ENCODE measurements at regions not wholly inside any gene's neighbourhood (a gene's known extent, or its start where the extent isn't known, plus 50 kb on each side); places are given as distances from the start of the nearest gene placed in this dataset.

DNA sequence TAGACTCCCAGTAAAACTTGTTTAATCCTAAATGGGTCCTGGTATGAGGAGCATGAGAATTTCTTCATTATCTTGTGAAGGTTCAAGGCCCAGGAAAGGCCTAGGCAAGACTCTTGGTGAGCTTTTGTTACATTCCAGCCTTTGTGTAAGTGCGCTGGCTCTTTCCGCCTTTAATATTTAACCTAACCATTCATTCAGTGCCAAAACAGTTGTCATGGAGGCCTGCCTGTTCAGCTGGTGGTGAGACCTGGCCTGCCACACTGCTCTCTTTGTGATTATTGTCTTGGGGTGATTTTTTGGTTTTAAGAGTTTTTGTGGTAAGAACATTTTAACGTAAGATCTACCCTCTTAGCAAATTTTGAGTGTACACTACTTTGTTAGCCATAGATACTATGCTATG is 127.5 kb upstream of the WWC1 start:
- no peak for DNase-seq (ENCODE audit: low read depth)
- no peak overlapping the region for H3K4me3 ChIP-seq (ENCODE audit: low read length)
- TF ChIP-seq, protein P1, sequence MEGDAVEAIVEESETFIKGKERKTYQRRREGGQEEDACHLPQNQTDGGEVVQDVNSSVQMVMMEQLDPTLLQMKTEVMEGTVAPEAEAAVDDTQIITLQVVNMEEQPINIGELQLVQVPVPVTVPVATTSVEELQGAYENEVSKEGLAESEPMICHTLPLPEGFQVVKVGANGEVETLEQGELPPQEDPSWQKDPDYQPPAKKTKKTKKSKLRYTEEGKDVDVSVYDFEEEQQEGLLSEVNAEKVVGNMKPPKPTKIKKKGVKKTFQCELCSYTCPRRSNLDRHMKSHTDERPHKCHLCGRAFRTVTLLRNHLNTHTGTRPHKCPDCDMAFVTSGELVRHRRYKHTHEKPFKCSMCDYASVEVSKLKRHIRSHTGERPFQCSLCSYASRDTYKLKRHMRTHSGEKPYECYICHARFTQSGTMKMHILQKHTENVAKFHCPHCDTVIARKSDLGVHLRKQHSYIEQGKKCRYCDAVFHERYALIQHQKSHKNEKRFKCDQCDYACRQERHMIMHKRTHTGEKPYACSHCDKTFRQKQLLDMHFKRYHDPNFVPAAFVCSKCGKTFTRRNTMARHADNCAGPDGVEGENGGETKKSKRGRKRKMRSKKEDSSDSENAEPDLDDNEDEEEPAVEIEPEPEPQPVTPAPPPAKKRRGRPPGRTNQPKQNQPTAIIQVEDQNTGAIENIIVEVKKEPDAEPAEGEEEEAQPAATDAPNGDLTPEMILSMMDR (conservative IDR thresholded peaks at IDR 0.05; ENCODE audit: low read depth, low read length): no peak

DNA sequence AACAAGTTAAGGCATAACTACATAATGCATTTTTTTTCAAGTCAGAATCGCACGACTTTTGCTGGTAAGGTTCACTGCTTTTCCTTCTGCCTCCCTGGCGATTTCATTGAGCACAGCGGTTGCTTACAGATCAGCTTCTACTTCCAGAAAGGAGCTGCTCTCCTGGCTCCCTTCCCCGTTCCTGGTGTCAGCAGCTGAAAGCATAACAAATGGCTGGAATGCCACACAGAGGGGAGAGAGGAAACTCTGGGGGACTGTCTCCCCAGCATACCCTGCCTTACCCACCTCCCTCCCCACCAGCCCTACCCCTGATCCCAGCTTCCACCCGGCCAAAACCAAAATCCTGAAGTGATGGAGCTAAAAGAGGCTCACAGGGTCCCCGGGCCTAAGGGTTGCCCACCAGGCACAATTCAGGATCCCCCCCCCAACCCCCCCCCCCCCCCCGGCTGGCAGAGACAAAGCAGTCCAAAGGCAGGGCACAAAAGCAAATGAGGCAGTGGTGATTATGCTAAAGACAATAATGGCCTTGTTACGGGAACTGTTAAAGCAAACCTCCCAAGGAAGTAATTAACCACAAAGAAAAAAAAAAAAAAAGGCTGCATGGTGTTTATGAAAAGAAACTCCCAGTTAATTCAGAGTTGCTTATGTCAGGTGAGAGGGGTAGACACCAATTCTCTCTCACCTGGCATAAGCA is 126.1 kb upstream of the WWC1 start:
- TF ChIP-seq, protein P1 (conservative IDR thresholded peaks at IDR 0.05; ENCODE audit: low read depth, low read length): no peak
- no peak overlapping the region for H3K4me3 ChIP-seq (ENCODE audit: low read length)
- no peak for DNase-seq (ENCODE audit: low read depth)

DNA sequence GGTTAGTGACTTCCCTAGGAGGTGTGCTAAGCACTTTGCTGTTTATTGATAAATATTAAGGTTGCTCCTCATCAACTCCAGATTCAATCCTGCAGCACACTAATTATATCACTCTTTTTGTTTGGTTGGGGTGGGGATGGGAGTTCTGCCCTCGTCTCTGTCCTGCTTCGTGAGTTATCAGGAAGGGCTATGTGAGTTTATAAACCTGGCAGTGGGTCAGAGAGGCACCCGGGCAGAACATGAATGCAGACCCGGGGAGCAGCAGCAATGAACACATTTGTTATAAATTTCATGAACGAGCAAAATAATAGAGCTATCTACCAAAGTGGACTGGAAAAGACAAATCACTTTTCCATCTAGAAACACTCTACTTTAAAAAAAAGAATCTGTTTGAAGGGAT is 125.5 kb upstream of the WWC1 start:
- DNase-seq (ENCODE audit: low read depth): no peak
- H3K4me3 ChIP-seq (ENCODE audit: low read length): no peak overlapping the region
- TF ChIP-seq, protein P1 (conservative IDR thresholded peaks at IDR 0.05; ENCODE audit: low read depth, low read length): no peak

DNA sequence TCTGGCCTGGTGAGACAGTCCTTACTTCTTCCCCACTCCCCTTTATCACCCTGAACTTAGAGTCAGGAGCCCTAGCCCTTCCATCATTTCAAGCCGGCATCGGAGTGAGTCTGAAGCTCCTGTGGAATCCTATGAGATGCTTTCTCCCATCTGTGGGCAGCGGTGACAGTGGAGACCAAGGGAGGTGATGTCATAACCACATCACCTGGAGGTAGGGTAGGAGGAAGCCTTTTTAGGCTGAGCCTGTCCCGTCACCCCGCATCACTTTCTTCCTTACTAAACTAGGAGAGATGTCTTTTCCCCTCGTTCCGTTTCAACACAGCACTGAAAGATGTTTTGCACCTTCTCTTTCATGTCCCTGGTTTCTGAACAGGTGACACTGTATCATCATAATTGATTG is 124.1 kb upstream of the WWC1 start:
- H3K4me3 ChIP-seq (ENCODE audit: low read length): no peak overlapping the region
- TF ChIP-seq, protein P1 (conservative IDR thresholded peaks at IDR 0.05; ENCODE audit: low read depth, low read length): no peak
- DNase-seq (ENCODE audit: low read depth): no peak

DNA sequence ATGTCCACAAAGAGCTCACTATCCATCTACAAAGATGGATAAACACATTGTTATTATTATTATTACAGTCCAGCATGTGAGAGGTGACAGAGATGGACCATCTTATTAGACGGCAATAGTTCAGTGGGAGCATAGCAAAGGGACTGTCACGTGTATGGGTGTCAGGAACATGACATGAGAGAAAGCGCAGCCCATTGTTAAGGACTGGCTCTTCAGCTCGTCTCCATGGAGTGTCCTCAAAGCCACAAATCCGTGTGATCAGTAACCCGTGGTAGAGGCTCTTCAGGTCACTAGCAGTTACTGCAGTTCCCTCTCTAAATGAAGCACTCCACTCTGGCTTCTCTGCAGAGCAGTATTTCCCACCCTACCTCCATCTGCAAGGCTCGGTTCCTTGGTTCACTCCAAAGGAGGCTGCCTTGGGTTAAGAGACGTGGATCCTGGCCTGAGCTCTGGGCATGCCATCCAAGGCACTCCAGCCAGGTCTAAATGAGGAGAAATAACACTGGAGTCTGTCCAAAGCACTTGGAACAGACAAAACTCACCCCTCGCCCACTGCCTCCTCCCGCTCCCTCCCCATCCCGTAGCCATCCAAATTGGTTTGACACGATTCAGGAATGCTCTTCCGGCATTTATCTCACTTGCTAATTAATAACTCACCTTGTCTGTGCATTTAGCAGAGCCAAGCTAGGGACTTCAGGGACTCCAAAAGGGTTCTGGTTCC is 122.3 kb upstream of the WWC1 start:
- TF ChIP-seq, protein P1 (conservative IDR thresholded peaks at IDR 0.05; ENCODE audit: low read depth, low read length): no peak
- no peak for DNase-seq (ENCODE audit: low read depth)

DNA sequence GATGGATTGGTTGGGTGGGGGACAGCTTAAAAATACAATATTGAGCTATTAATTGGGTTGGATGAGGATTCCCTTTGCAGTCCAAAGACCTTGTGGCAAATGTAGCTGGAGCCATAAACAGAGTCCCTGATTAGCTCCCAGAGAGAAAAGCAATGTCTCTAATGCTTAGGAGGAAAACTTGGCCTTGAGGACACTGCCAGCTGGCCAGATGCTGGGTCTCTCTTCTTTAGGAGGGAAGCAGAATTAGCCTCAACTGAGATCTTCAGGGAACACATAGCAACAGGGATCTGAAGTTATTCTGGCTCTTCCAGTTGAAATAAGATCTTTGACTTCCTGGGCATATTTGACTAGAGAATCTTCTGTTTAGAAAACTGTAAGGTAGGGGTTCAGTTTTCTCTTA is 121.7 kb upstream of the WWC1 start:
- DNase-seq (ENCODE audit: low read depth): no peak
- H3K4me3 ChIP-seq (ENCODE audit: low read length): no peak overlapping the region
- TF ChIP-seq, protein P1 (conservative IDR thresholded peaks at IDR 0.05; ENCODE audit: low read depth, low read length): no peak

More for the DNA sequence above, 122.3 kb upstream of the WWC1 start:
- H3K4me3 ChIP-seq (ENCODE audit: low read length): no peak overlapping the region
